GM12892 (cell line): ENCODE measurements at regions not wholly inside any gene's neighbourhood (a gene's known extent, or its start where the extent isn't known, plus 50 kb on each side); places are given as distances from the start of the nearest gene placed in this dataset.

Experiments used
- POLR2A ChIP-seq: IDR thresholded peaks from 2 replicates; pipeline ENCODE4 v1.6.1; 2011; ENCODE audit warnings: low read depth, low read length, control low read depth
- POLR2AphosphoS5 ChIP-seq: IDR thresholded peaks from 2 replicates; pipeline ENCODE4 v1.6.1; 2011; ENCODE audit warnings: low read depth, low read length, control low read depth

GRCh38 chr6:82737965-82738364, 327.7 kb downstream of the UBE3D start:
- TF ChIP-seq POLR2A: no peak
- TF ChIP-seq POLR2AphosphoS5: no peak
